Activated T-cell treated with anti-CD3 and anti-CD28 coated beads, Interleukin-2, amount 50 U/mL, for 1 hour (primary cell): ENCODE measurements at regions not wholly inside any gene's neighbourhood (a gene's known extent, or its start where the extent isn't known, plus 50 kb on each side); places are given as distances from the start of the nearest gene placed in this dataset.
"Not testable (repeated sequence)": the region's sequence is repeated elsewhere in the genome, so short reads cannot be mapped to it uniquely, and the experiment has no call there.

Experiments used
- DNase-seq: peaks from one replicate; pipeline ENCODE4 v3.0.0-alpha.2; 2020

- no peak for DNase-seq
Measured at GRCh38 chr12:11540156-11540555, 109.3 kb upstream of the ETV6 start.

- DNase-seq: no peak
Measured at GRCh38 chr12:11540615-11541310, 108.7 kb upstream of the ETV6 start.

DNA sequence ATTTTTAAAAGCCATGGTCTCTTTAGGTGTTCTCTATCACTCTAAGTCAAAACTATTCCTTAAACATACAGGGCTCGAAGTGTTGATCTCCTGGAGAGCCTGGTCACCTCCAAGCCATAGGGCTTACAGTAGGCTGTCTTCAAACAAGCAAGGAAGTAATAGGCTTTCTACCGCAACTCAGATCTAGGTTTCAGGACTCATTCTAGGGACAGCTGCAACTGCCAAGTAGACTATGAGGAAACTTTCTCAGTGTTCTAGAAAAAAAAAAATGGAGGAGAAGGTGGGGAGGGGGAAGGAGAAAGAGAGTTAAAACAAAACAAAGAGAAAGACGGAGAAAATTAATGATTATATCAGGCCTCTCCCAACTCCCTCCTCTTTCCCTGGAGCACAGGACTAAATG lies 106.9 kb upstream of the ETV6 start:
- DNase-seq: no peak

- DNase-seq: no peak
Measured at GRCh38 chr12:11543457-11544158, 105.9 kb upstream of the ETV6 start.

DNA sequence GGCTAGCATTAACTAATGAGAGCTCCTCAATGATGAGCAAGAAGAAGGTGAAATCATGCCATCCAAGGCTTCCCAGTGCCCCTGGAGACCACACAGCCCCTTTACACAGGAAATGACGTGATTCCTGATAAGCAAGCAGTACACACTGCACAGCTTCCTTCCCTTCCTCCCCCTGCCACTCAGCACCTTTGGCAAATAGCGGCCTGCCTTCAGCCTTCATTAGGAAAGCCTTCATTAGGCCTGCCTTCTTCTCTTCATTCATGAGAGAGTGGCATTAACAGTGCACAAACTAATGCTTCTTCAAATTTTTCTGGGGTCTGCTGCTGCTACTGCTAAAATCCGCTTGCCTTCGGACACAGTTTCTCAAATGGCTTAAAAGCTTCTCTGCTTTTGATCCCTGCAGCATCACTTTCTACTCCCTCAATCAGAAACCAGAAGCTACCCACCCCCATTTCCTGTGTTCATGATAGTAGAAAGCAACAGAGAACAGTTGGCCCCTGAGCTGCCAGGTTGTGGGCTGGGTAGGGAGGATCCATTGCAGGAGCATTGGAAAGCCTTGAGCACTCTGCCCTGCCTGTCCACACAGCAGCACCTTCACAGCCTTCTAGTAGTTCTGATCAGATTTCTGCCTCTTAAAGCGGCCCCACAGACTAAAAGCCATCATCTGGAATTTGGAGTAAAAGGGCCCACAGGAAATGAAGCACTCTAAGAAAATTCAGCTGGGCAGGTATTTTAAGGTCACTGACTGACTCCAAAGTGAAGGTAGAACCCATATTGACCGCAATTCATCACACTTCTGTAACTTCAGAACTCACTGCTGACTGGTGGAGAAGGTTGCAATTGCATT lies 103.8 kb upstream of the ETV6 start:
- peak; percentile 48 for DNase-seq

DNA sequence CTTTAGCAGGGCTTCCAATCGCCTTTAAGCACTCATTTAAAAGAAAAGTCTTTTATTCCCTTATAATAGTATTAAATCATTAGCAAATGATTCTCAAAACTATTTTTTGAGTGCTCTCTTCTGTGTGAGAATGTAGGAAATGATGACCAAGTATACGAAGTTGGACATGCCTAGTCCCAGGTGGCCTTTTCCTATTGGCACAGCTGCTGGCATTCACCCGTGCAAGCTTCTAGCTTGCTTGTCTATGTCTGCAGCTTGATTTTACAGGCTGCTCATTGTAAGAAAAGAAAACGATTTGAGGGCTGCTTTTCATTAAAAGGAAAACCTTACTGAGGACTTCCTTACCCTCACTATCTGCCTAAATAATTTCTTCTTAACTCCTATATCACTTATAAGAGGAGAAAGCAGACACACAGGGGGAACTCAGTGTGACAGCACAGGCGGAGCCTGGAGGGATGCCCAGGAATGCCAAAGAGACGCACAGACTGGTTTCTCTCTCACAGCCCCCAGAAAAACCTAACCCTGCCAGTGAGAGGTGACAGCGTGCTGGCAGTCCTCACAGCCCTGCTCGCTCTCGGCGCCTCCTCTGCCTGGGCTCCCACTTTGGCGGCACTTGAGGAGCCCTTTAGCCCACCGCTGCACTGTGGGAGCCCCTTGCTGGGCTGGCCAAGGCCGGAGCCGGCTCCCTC lies 102.7 kb upstream of the ETV6 start:
- not testable (repeated sequence) for DNase-seq

- not testable (repeated sequence) for DNase-seq
Measured at GRCh38 chr12:11547271-11547646, 102.2 kb upstream of the ETV6 start.

- DNase-seq: no peak
Measured at GRCh38 chr12:11549119-11549518, 100.4 kb upstream of the ETV6 start.

- no peak for DNase-seq
Measured at GRCh38 chr12:11553871-11554533, 95.5 kb upstream of the ETV6 start.

- no peak for DNase-seq
Measured at GRCh38 chr12:11555195-11555594, 94.3 kb upstream of the ETV6 start.

- DNase-seq: no peak
Measured at GRCh38 chr12:11555743-11556625, 93.5 kb upstream of the ETV6 start.

DNA sequence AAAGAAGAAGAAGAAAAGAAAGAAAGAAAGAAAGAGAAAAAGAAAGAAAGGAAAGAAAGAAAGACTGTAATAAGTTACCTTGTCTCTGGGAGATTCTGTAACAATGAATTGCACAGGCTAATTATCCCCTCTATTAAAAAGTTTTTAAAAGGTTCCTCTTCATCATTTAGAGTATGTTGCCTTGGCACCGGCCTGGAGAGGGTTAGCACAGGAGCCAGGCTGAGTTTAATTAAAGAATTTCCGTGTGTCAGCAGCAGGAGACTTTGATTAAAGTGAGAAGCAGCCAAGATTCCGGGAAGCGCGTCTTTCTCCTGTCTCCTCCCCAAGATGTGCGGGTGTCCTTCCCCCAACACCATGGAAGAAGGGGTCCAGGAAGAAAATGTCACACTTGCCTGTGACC lies 92.8 kb upstream of the ETV6 start:
- no peak for DNase-seq

DNA sequence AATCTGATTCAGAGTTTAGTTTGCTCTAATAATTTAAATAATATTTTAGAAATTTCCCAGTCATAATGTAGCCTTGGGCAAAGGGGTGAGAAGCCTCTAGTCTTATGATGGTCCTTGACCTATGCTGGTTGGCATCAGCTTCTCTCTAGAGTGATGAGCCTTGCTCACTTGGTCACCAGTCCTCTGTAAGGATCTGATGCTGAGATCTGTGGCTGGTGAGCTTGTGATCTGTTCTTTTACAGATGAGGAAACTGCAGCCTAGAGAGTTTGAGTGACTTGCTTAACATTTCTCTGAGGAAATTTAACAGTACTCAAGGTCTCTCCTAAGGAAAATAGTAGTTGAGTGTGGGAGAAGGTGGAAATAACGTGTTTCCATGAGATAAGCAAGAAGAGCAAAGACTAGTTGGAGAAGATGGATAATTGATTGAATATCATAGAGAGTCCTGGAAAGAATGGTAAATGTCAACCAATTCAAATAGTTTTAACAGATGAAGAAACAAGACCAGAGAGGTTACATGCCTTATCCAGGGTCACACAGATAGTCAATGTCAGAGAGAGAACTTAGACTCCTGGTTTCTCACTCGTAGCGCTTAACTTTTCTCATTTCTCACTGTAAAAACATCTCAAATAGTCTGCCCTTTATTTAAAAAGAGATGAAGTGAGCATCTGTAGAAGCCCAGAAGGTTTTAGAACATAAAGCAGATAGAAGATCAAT lies 89.7 kb upstream of the ETV6 start:
- DNase-seq: no peak

- no peak for DNase-seq
Measured at GRCh38 chr12:11561411-11561810, 88.1 kb upstream of the ETV6 start.

DNA sequence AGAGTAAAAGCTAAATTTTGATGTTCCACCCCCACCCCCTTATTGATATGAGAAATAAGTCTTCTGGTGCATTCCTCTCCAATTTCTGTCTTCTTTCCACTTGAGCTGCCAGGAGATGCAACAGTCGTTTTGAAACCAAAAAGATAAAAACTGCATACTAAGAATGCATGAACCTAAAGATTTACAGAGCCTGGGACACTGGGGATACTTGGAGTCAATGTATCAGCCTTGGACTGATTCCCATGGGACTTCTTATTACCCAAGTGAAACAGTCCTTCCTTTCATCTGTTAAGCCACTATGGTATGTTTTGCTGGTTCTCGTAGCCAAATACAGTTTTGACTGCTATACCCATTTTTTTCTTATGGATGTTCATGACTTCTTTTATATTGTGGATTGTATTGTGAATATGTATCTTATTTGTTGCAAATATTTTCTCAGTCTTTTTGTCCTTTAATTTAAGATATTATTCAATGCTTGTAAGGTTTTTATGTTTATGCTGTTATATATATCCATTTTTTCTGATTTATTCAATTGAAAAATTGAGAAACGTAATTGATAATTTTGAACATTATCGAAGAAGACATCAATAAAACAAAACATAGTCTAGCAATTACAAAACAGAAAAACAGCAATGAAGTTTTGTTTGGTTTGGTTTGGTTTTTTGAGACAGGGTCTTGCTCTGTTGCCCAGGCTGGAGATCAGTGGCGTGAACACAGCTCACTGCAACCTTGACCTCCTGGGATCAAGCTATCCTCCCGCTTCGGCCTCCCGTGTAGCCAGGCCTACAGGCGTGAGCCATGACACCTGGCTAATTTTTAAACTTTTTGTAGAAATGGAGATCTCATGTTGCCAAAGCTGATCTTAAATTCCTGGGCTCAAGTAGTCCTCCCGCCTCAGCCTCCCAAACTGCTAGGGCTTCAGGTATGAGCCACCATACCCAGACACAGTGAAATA lies 85.4 kb upstream of the ETV6 start:
- no peak for DNase-seq

DNA sequence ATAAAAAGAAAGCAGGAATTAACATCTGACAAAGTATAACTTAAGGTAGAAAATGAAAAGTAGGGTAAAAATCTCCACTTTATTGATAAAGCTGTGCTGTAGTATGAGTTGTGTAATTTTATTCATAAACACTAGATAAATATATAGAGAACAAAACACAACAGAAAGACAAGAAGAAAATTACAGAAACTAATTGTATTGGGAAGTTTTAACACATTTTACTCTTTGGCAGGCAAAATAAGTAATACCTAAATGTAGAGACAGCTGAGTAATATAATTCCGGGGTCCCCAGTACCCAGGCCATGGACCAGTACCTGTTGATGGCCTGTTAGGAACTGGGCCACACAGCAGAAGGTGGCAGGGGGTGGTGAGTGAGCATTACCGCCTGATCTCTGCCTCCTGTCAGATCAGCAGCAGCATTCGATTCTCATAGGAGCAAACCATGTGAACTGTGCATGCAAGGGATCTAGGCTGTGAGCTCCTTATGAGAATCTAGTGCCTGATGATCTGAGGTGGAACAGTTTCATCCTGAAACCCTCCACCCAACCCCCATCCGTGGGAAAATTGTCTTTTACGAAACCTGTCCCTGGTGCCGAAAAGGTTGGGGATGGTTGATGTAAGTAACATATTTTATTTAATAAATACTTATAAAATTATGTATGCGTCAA lies 84.4 kb upstream of the ETV6 start:
- no peak for DNase-seq

GRCh38 chr12:11565752-11566151 lies 83.7 kb upstream of the ETV6 start:
- DNase-seq: no peak

GRCh38 chr12:11568155-11568761 lies 81.2 kb upstream of the ETV6 start:
- no peak for DNase-seq
